HepG2 (cell line): ENCODE measurements at regions not wholly inside any gene's neighbourhood (a gene's known extent, or its start where the extent isn't known, plus 50 kb on each side); places are given as distances from the start of the nearest gene placed in this dataset.

ENCODE experiments used
- ATAC-seq: fragments of 200-7000 bp; cut with Tn5 transposase; 3 replicates; pipeline ENCODE4 v1.9.1; 2020; ENCODE audit warnings: mild to moderate bottlenecking, moderate library complexity
- BruUV-seq: library from RNA; stranded (reverse); fragments of 400-500 nt; replicated peaks from 2 replicates; lab custom pipeline; 2021; lab: Mats Ljungman, UMichigan
- CTCF ChIA-PET: fragments of 300-600 bp; formaldehyde crosslinking; extraction: SDS; loops from one replicate; lab custom pipeline; 2021; ENCODE audit warnings: low total read pairs, inconsistent platforms, low intra/inter-chr PET ratio; lab: Yijun Ruan, JAX
- POLR2A ChIA-PET: fragments of 350-600 bp; sonication (Branson Sonifier 250); formaldehyde crosslinking; loops from one replicate; lab custom pipeline; 2020; ENCODE audit warnings: antibody characterized with exemption, inconsistent platforms; lab: Yijun Ruan, JAX
- DNase-seq: peaks from one replicate; pipeline ENCODE4 v3.0.0-alpha.2; 2015; ENCODE audit warnings: low spot score
- FAIRE-seq: peaks from 3 replicates; lab custom pipeline; 2011; peaks lifted over from hg19 to GRCh38; lab: Jason Lieb, UNC
- H2AFZ ChIP-seq: one replicate; pipeline ENCODE4 v1.6.1; 2011; ENCODE audit warnings: low read length, inconsistent platforms
- H3K27ac ChIP-seq: fragments of 300-600 bp; 3 replicates; pipeline ENCODE4 v1.8.0; 2011; ENCODE audit warnings: mixed run types, mild to moderate bottlenecking, mixed read lengths, low read length, inconsistent platforms; ENCODE audit not compliant: insufficient read depth; ENCODE audit errors: extremely low read length
- H3K27me3 ChIP-seq, 2 experiments: fragments of 200-600 bp in 1 of 2; 2 replicates in 1 of 2; 3 replicates in 1 of 2; pipeline versions ENCODE4 v1.6.0 to v1.8.0; 2011; ENCODE audit warnings: low read length in 2 of 2, mild to moderate bottlenecking in 2 of 2, moderate library complexity in 2 of 2, inconsistent platforms in 1 of 2; ENCODE audit not compliant: insufficient read depth in 2 of 2, control insufficient read depth in 1 of 2
- H3K36me3 ChIP-seq, 2 experiments: fragments of 200-600 bp in 1 of 2; replicated peaks in 1 of 2; 2 replicates in 1 of 2; 3 replicates in 1 of 2; pipeline versions ENCODE4 v1.5.1 to v1.8.0; 2011; ENCODE audit warnings: low read length in 2 of 2, inconsistent platforms in 1 of 2; ENCODE audit not compliant: insufficient read depth in 2 of 2, control insufficient read depth in 1 of 2
- H3K4me1 ChIP-seq: 2 replicates; pipeline ENCODE4 v1.5.1; 2012; ENCODE audit warnings: low read length, inconsistent platforms; ENCODE audit not compliant: insufficient read depth
- H3K4me2 ChIP-seq: 2 replicates; pipeline ENCODE4 v1.6.0; 2011; ENCODE audit warnings: low read depth, low read length, inconsistent platforms
- H3K4me3 ChIP-seq, 3 experiments: fragments of 200-600 bp in 1 of 3; sonication (generic), shearing (Covaris generic) in 1 of 3; replicated peaks in 1 of 3; 2 replicates each; pipeline ENCODE4 v1.5.1; 2011 to 2016; ENCODE audit warnings: low read length in 3 of 3, inconsistent platforms in 2 of 3, low read depth in 2 of 3, mild to moderate bottlenecking in 2 of 3, control low read depth in 1 of 3, mixed read lengths in 1 of 3; ENCODE audit not compliant: insufficient read depth in 1 of 3
- H3K79me2 ChIP-seq: one replicate; pipeline ENCODE4 v1.6.1; 2011; ENCODE audit warnings: low read length, inconsistent platforms; ENCODE audit not compliant: insufficient read depth
- H3K9ac ChIP-seq: 2 replicates; pipeline ENCODE4 v1.6.0; 2011; ENCODE audit warnings: mild to moderate bottlenecking, low read depth, low read length, inconsistent platforms; ENCODE audit not compliant: insufficient read depth
- H3K9me3 ChIP-seq: 2 replicates; pipeline ENCODE4 v1.5.1; 2012; ENCODE audit warnings: mild to moderate bottlenecking, low read length
- H4K20me1 ChIP-seq: 2 replicates; pipeline ENCODE4 v1.6.0; 2011; ENCODE audit warnings: inconsistent platforms, mild to moderate bottlenecking, low read length, moderate library complexity; ENCODE audit not compliant: insufficient read depth
- ELF1 ChIP-seq: sonication (generic); formaldehyde crosslinking; IDR thresholded peaks from 2 replicates; pipeline ENCODE4 v1.4.0; 2020; ENCODE audit warnings: missing genetic modification reagents
- GATAD2A ChIP-seq: IDR thresholded peaks from 2 replicates; pipeline ENCODE4 v1.6.1; 2016
- HNF4G ChIP-seq, 2 experiments: sonication (generic) in 1 of 2; formaldehyde crosslinking in 1 of 2; IDR thresholded peaks; 2 replicates each; pipeline versions ENCODE4 v1.4.0 to v1.6.1; 2011 to 2020; ENCODE audit warnings: borderline replicate concordance in 2 of 2, low read depth in 2 of 2, mild to moderate bottlenecking in 2 of 2, low read length in 1 of 2, missing genetic modification reagents in 1 of 2, moderate library complexity in 1 of 2
- HOMEZ ChIP-seq: IDR thresholded peaks from 2 replicates; pipeline ENCODE4 v1.6.1; 2016; ENCODE audit warnings: low read depth
- KLF6 ChIP-seq: IDR thresholded peaks from 2 replicates; pipeline ENCODE4 v1.8.0; 2016; ENCODE audit warnings: missing biosample characterization, missing genetic modification reagents
- MXD4 ChIP-seq: IDR thresholded peaks from 2 replicates; pipeline ENCODE4 v1.6.1; 2016; ENCODE audit warnings: mild to moderate bottlenecking, missing biosample characterization, missing genetic modification reagents
- MXI1 ChIP-seq: IDR thresholded peaks from 3 replicates; pipeline ENCODE4 v1.6.1; 2012; ENCODE audit warnings: low read depth, low read length, inconsistent platforms, borderline replicate concordance
- NCOA5 ChIP-seq: sonication (generic); formaldehyde crosslinking; IDR thresholded peaks from 2 replicates; pipeline ENCODE4 v1.4.0; 2020; ENCODE audit warnings: missing genetic modification reagents
- THYN1 ChIP-seq: sonication (generic); formaldehyde crosslinking; IDR thresholded peaks from 2 replicates; pipeline ENCODE4 v1.8.1; 2023; ENCODE audit warnings: low read depth, mild to moderate bottlenecking, moderate library complexity, missing genetic modification reagents, borderline replicate concordance
- ZBTB40 ChIP-seq, 2 experiments: fragments of 450-650 bp in 1 of 2; sonication (generic) in 1 of 2; formaldehyde crosslinking in 1 of 2; IDR thresholded peaks; 2 replicates each; pipeline versions ENCODE4 v1.6.1 to v1.8.0; 2016 to 2022; ENCODE audit warnings: antibody characterized with exemption in 1 of 2, mild to moderate bottlenecking in 1 of 2, missing genetic modification reagents in 1 of 2
- ZFP1 ChIP-seq: IDR thresholded peaks from 2 replicates; pipeline ENCODE4 v1.6.1; 2016
- ZNF329 ChIP-seq: sonication (generic); formaldehyde crosslinking; IDR thresholded peaks from 2 replicates; pipeline ENCODE4 v1.9.0; 2021; ENCODE audit warnings: low read depth, mild to moderate bottlenecking, missing genetic modification reagents
- ZNF441 ChIP-seq: sonication (generic); formaldehyde crosslinking; IDR thresholded peaks from 2 replicates; pipeline ENCODE4 v1.7.0; 2021; ENCODE audit warnings: missing genetic modification reagents, borderline replicate concordance
- ZNF550 ChIP-seq: sonication (generic); formaldehyde crosslinking; IDR thresholded peaks from 2 replicates; pipeline ENCODE4 v1.4.0; 2020; ENCODE audit warnings: mild to moderate bottlenecking, missing genetic modification reagents, borderline replicate concordance
- ZNF616 ChIP-seq: sonication (generic); formaldehyde crosslinking; IDR thresholded peaks from 2 replicates; pipeline ENCODE4 v1.5.0; 2020; ENCODE audit warnings: low read depth, mild to moderate bottlenecking, missing genetic modification reagents
- ZNF777 ChIP-seq: sonication (generic); formaldehyde crosslinking; IDR thresholded peaks from 2 replicates; pipeline ENCODE4 v1.4.0; 2020; ENCODE audit warnings: missing genetic modification reagents
- WGBS: methylation state at CpG from one replicate; pipeline ENCODE4 v1.1.6; 2017; ENCODE audit warnings: low lambda C conversion rate; 5-methylcytosine and 5-hydroxymethylcytosine counted together
- in situ Hi-C: cut with HindIII; loops from 2 replicates; pipeline ENCODE4 v1.10.0; 2017; ENCODE audit warnings: low pct_unique_long_range_greater_than_20kb; ENCODE audit not compliant: extremely low pct_ligation_motif_present
- intact Hi-C: fragments of 100-400 bp; cut with micrococcal nuclease; formaldehyde crosslinking; loops from one replicate; pipeline ENCODE4 v1.10.0; 2022; ENCODE audit not compliant: unreplicated experiment

GRCh38 chr2:16404146-16404545 is 261.5 kb downstream of the CYRIA start (continued):
- no peak for TF ChIP-seq HNF4G (IDR thresholded peaks at IDR 0.05; ENCODE audit: borderline replicate concordance, low read depth, low read length)
- TF ChIP-seq HNF4G (CRISPR knock-in tag; IDR thresholded peaks at IDR 0.05; ENCODE audit: borderline replicate concordance, low read depth) = no peak
- no peak for TF ChIP-seq ZNF329 (CRISPR knock-in tag)
- no peak for TF ChIP-seq NCOA5 (CRISPR knock-in tag)
- no peak for TF ChIP-seq ZNF777
- no peak for TF ChIP-seq MXD4 (CRISPR knock-in tag)
- no peak for TF ChIP-seq KLF6 (CRISPR knock-in tag)
- TF ChIP-seq ELF1 (CRISPR knock-in tag) = no peak
- TF ChIP-seq THYN1 = no peak

GRCh38 chr2:16402891-16403290 is 262.7 kb downstream of the CYRIA start:
- Histone ChIP-seq H3K9me3 (no peaks in the 10 kb centered on the region), H4K20me1 (no peaks in the 10 kb centered on the region), H3K9ac (no peak overlapping the region), H3K27me3 (no peaks in the 10 kb centered on the region), H3K4me3 (no peak overlapping the region), H2AFZ (no peak overlapping the region), H3K4me2 (no peak overlapping the region), H3K79me2 (no peaks in the 10 kb centered on the region), H3K27ac (no peak overlapping the region), H3K4me1 (no peaks in the 10 kb centered on the region), H3K36me3 (no peaks in the 10 kb centered on the region)
- intact Hi-C loops = no loop called here
- no TSS peak for BruUV-seq
- ATAC-seq (no peak), FAIRE-seq (no peak), DNase-seq (no peak)
- 51% methylated on average over 5 of the region's 5 CpGs for WGBS
- ChIA-PET POLR2A (no interaction called here), CTCF (no interaction called here)
- in situ Hi-C loops = no loop called here
- no peak for TF ChIP-seq GATAD2A (CRISPR knock-in tag)
- TF ChIP-seq ZNF616 (CRISPR knock-in tag) = no peak
- no peak for TF ChIP-seq MXI1
- TF ChIP-seq ZNF550 (CRISPR knock-in tag) = no peak
- no peak for TF ChIP-seq ZNF441 (CRISPR knock-in tag)
- no peak for TF ChIP-seq ZFP1 (CRISPR knock-in tag)
- no peak for TF ChIP-seq ZBTB40 (IDR thresholded peaks at IDR 0.05)
- no peak for TF ChIP-seq ZBTB40 (CRISPR knock-in tag; IDR thresholded peaks at IDR 0.05)
- no peak for TF ChIP-seq HOMEZ (CRISPR knock-in tag)
